ENCODE measurements at regions not wholly inside any gene's neighbourhood (a gene's known extent, or its start where the extent isn't known, plus 50 kb on each side); places are given as distances from the start of the nearest gene placed in this dataset.

GRCh38 chr11:115950660-115951059, 446.4 kb upstream of the CADM1 start:
- TF ChIP-seq EP300 (IDR thresholded peaks at IDR 0.05), result no peak
- TF ChIP-seq, protein P1, sequence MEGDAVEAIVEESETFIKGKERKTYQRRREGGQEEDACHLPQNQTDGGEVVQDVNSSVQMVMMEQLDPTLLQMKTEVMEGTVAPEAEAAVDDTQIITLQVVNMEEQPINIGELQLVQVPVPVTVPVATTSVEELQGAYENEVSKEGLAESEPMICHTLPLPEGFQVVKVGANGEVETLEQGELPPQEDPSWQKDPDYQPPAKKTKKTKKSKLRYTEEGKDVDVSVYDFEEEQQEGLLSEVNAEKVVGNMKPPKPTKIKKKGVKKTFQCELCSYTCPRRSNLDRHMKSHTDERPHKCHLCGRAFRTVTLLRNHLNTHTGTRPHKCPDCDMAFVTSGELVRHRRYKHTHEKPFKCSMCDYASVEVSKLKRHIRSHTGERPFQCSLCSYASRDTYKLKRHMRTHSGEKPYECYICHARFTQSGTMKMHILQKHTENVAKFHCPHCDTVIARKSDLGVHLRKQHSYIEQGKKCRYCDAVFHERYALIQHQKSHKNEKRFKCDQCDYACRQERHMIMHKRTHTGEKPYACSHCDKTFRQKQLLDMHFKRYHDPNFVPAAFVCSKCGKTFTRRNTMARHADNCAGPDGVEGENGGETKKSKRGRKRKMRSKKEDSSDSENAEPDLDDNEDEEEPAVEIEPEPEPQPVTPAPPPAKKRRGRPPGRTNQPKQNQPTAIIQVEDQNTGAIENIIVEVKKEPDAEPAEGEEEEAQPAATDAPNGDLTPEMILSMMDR (IDR thresholded peaks at IDR 0.05), result no peak

Data from suprapubic skin (tissue), 3 donors.